Erythroblast (primary cell): ENCODE measurements at regions not wholly inside any gene's neighbourhood (a gene's known extent, or its start where the extent isn't known, plus 50 kb on each side); places are given as distances from the start of the nearest gene placed in this dataset.

Experiments
- GATA1 ChIP-seq: IDR thresholded peaks from 2 replicates; pipeline ENCODE4 v1.6.1; 2011; ENCODE audit warnings: low read depth, mild to moderate bottlenecking, control low read depth, low read length, moderate library complexity
- POLR2A ChIP-seq: IDR thresholded peaks from 2 replicates; pipeline ENCODE4 v1.6.1; 2011; ENCODE audit warnings: mild to moderate bottlenecking, low read length

DNA sequence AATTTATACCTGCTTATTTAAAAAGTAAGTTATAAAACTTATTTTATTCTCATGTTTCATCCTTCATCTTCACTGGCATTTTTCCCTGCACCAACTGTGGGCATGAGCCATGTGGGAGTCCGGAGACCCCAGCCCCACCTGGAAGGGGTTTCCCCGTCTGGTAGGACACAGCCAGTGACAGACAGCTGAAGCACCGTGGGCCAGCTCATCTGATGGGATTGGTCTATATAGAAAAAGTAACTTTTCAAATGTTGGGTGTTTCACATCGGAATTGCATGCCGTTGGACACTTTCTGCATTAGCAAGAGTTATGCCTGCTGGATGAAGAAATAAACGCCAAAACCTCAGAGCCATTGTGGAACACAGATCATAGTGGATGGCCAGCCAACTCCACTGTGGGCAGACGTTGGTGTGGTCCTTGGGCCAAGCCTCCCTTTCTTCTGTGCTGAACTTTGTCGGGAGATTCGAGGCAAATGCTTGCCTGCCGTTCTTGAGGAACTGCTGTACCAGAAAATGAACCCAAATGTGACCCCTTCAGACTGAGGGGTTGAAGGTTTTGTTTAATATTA is 1329.3 kb downstream of the TBC1D22A start:
- no peak for TF ChIP-seq POLR2A
- TF ChIP-seq GATA1: no peak
